Head of caudate nucleus (tissue), 42 donors: ENCODE measurements at regions not wholly inside any gene's neighbourhood (a gene's known extent, or its start where the extent isn't known, plus 50 kb on each side); places are given as distances from the start of the nearest gene placed in this dataset.
"Not testable (repeated sequence)": the region's sequence is repeated elsewhere in the genome, so short reads cannot be mapped to it uniquely, and the experiment has no call there.

Experiments used
- DNase-seq, 42 donors: peaks; one replicate each; pipeline versions ENCODE4 v3.0.0 to v3.0.0-alpha.2; 2020 to 2021; ENCODE audit warnings: mixed read lengths in 7 of 42
- intact Hi-C: fragments of 100-400 bp; cut with DNase I; formaldehyde crosslinking; loops from one replicate; pipeline ENCODE4 v1.15.0; 2022

GRCh38 chr1:82392513-82392912 lies 591.8 kb downstream of the ADGRL2 start:
- DNase-seq, result no peak
- intact Hi-C loops, result no loop called here

GRCh38 chr1:82391712-82392111 lies 591.0 kb downstream of the ADGRL2 start:
- intact Hi-C loops, result no loop called here
- no peak for DNase-seq

- intact Hi-C loops, result no loop called here
Measured at GRCh38 chr1:82390627-82391026, 589.9 kb downstream of the ADGRL2 start.

GRCh38 chr1:82388679-82389078 lies 587.9 kb downstream of the ADGRL2 start:
- intact Hi-C loops, result no loop called here
- peak in 3 of 42 donors; percentile 5 to 37 (median 5) for DNase-seq

More at GRCh38 chr1:82390627-82391026, 589.9 kb downstream of the ADGRL2 start:
- DNase-seq, result no peak

GRCh38 chr1:82387012-82387366 lies 586.3 kb downstream of the ADGRL2 start:
- intact Hi-C loops, result no loop called here
- no peak for DNase-seq

GRCh38 chr1:82386365-82387011 lies 585.8 kb downstream of the ADGRL2 start:
- intact Hi-C loops, result no loop called here

GRCh38 chr1:82384776-82385175 lies 584.0 kb downstream of the ADGRL2 start:
- DNase-seq, result no peak
- intact Hi-C loops, result no loop called here

More at GRCh38 chr1:82386365-82387011, 585.8 kb downstream of the ADGRL2 start:
- DNase-seq, result no peak

- intact Hi-C loops, result no loop called here
- DNase-seq, result no peak
Measured at GRCh38 chr1:82377201-82377884, 576.6 kb downstream of the ADGRL2 start.

- DNase-seq, result no peak
- intact Hi-C loops, result no loop called here
Measured at GRCh38 chr1:82373710-82374109, 573.0 kb downstream of the ADGRL2 start.

GRCh38 chr1:82371844-82372498 lies 571.2 kb downstream of the ADGRL2 start:
- intact Hi-C loops, result no loop called here
- DNase-seq, result no peak

GRCh38 chr1:82367456-82367855 lies 566.7 kb downstream of the ADGRL2 start:
- no peak for DNase-seq
- intact Hi-C loops, result no loop called here

- DNase-seq, result no peak
- intact Hi-C loops, result no loop called here
Measured at GRCh38 chr1:82366689-82367088, 566.0 kb downstream of the ADGRL2 start.

GRCh38 chr1:82359541-82359940 lies 558.8 kb downstream of the ADGRL2 start:
- intact Hi-C loops, DNase-seq: not testable (repeated sequence)

GRCh38 chr1:82358706-82359105 lies 558.0 kb downstream of the ADGRL2 start:
- DNase-seq, intact Hi-C loops: not testable (repeated sequence)

- DNase-seq, intact Hi-C loops: not testable (repeated sequence)
Measured at GRCh38 chr1:82354546-82354945, 553.8 kb downstream of the ADGRL2 start.

- intact Hi-C loops, result no loop called here
- no peak for DNase-seq
Measured at GRCh38 chr1:82348487-82348886, 547.8 kb downstream of the ADGRL2 start.

GRCh38 chr1:82346141-82346540 lies 545.4 kb downstream of the ADGRL2 start:
- intact Hi-C loops, result no loop called here
- DNase-seq, result no peak

- no peak for DNase-seq
- intact Hi-C loops, result no loop called here
Measured at GRCh38 chr1:82343381-82343780, 542.6 kb downstream of the ADGRL2 start.

- DNase-seq, result no peak
- intact Hi-C loops, result no loop called here
Measured at GRCh38 chr1:82337635-82338034, 536.9 kb downstream of the ADGRL2 start.

GRCh38 chr1:82330330-82330729 lies 529.6 kb downstream of the ADGRL2 start:
- no peak for DNase-seq
- intact Hi-C loops, result no loop called here
